ENCODE measurements at regions not wholly inside any gene's neighbourhood (a gene's known extent, or its start where the extent isn't known, plus 50 kb on each side); places are given as distances from the start of the nearest gene placed in this dataset.

- Histone ChIP-seq H2BK120ac (ENCODE audit: low read depth, low read length, poor library complexity, severe bottlenecking) (no peak overlapping the region), H3T11ph (ENCODE audit: low read length) (no peak overlapping the region)
Observed at GRCh38 chr13:33904431-33904830, 86.5 kb downstream of the RFC3 start.

More at GRCh38 chr13:33904431-33904830, 86.5 kb downstream of the RFC3 start:
- Histone ChIP-seq H3K27ac (ENCODE audit: insufficient read length, low read depth, low read length) (no peak overlapping the region), H3K79me1 (ENCODE audit: insufficient read depth, low read depth, low read length, poor library complexity, severe bottlenecking) (no peaks in the 10 kb centered on the region), H4K5ac (ENCODE audit: insufficient read length, low read depth, low read length) (no peak overlapping the region), H2BK12ac (ENCODE audit: insufficient read length, low read depth, low read length) (no peak overlapping the region), H2AK5ac (ENCODE audit: insufficient read length, low read length) (no peak overlapping the region), H2BK15ac (ENCODE audit: low read depth, low read length) (no peak overlapping the region), H3K18ac (ENCODE audit: insufficient read length, low read depth, low read length) (no peak overlapping the region), H3K56ac (ENCODE audit: insufficient read length, low read depth, low read length) (no peak overlapping the region), H4K20me1 (ENCODE audit: control insufficient read depth, insufficient read depth, insufficient read length) (no peaks in the 10 kb centered on the region), H2BK5ac (ENCODE audit: insufficient read length, low read length) (no peak overlapping the region), H3K27me3 (ENCODE audit: insufficient read depth, low read length) (no peaks in the 10 kb centered on the region), H3K4me1 (ENCODE audit: insufficient read depth, low read length) (no peaks in the 10 kb centered on the region), H3K23me2 (ENCODE audit: insufficient read length, low read depth, low read length, poor library complexity, severe bottlenecking) (no peaks in the 10 kb centered on the region), H3K14ac (ENCODE audit: insufficient read depth, low read length) (no peak overlapping the region; the same call in 1 of the 2 replicates), H3K9me3 (ENCODE audit: control insufficient read depth, low read depth, low read length) (no peaks in the 10 kb centered on the region), H3K23ac (ENCODE audit: insufficient read length, low read depth, low read length) (no peak overlapping the region), H4K91ac (ENCODE audit: insufficient read length, low read depth, low read length) (no peak overlapping the region), H3K9ac (ENCODE audit: extremely low read depth, insufficient read length, low read length) (no peak overlapping the region), H3K79me2 (ENCODE audit: insufficient read depth, low read length) (no peaks in the 10 kb centered on the region), H3K4ac (ENCODE audit: low read depth, low read length) (no peak overlapping the region), H3K4me2 (ENCODE audit: insufficient read depth, insufficient read length, low read length) (no peak overlapping the region), H2AFZ (ENCODE audit: low read length) (no peak overlapping the region), H4K8ac (replicated peaks; ENCODE audit: insufficient read length, low read depth, low read length) (no peak overlapping the region), H2BK20ac (ENCODE audit: low read depth, low read length, poor library complexity, severe bottlenecking) (no peak overlapping the region)
- TF ChIP-seq CTCF (conservative IDR thresholded peaks at IDR 0.05): no peak
- Mint-ChIP-seq H3K36me3 (ENCODE audit: insufficient read depth in 1 of 3, low read depth in 3 of 3) (peaks cover 0 to 4% (median 2%) of the 10 kb centered on the region in 3 experiments; a peak in 2 of 7 replicates), H3K9me3 (peaks cover 6 to 8% of the 10 kb centered on the region in 2 experiments), H3K4me1 (no peaks in the 10 kb centered on the region), H3K4me3 (no peak overlapping the region), H3K27me3 (ENCODE audit: low read depth) (peaks cover 4% of the 10 kb centered on the region), H3K27ac (no peak overlapping the region)
- no CpG with 5 or more reads among the region's 8 CpGs for WGBS (ENCODE audit: extremely low coverage, insufficient read length, low lambda C conversion rate)
- no peak for DNase-seq

Data from H9 (cell line).